Lower lobe of right lung (tissue), 2 donors: ENCODE measurements at regions not wholly inside any gene's neighbourhood (a gene's known extent, or its start where the extent isn't known, plus 50 kb on each side); places are given as distances from the start of the nearest gene placed in this dataset.

Experiments
- ATAC-seq, 2 donors: fragments of 200-7000 bp; cut with Tn5 transposase; one replicate each; pipeline ENCODE4 v1.9.1; 2020 to 2022; ENCODE audit warnings: mild to moderate bottlenecking in 2 of 2, moderate library complexity in 2 of 2
- DNase-seq: peaks from one replicate; pipeline ENCODE4 v3.0.0-alpha.2; 2020
- H3K27ac ChIP-seq: fragments of 200-600 bp; one replicate; pipeline ENCODE4 v1.8.0; 2022
- H3K27me3 ChIP-seq: fragments of 200-600 bp; one replicate; pipeline ENCODE4 v1.8.0; 2022; ENCODE audit warnings: low read depth
- H3K36me3 ChIP-seq: fragments of 200-600 bp; one replicate; pipeline ENCODE4 v1.8.0; 2022; ENCODE audit warnings: mild to moderate bottlenecking
- H3K4me1 ChIP-seq: fragments of 200-600 bp; one replicate; pipeline ENCODE4 v1.8.0; 2022
- H3K4me3 ChIP-seq: fragments of 200-600 bp; one replicate; pipeline ENCODE4 v1.8.0; 2022; ENCODE audit warnings: mild to moderate bottlenecking
- H3K9me3 ChIP-seq: fragments of 200-600 bp; one replicate; pipeline ENCODE4 v1.8.0; 2022
- CTCF ChIP-seq: fragments of 200-600 bp; IDR thresholded peaks from one replicate; pipeline ENCODE4 v1.8.0; 2022; ENCODE audit warnings: antibody characterized with exemption, mild to moderate bottlenecking
- intact Hi-C: fragments of 100-400 bp; cut with DNase I; formaldehyde crosslinking; loops from one replicate; pipeline ENCODE4 v1.11.0; 2022
- donor health status: DM: no; HTN: yes; CAD: no; lungs with severe emphysema.

GRCh38 chr4:161061046-161061445 is 1102.8 kb downstream of the FSTL5 start:
- Histone ChIP-seq H3K27ac (no peak overlapping the region), H3K9me3 (no peaks in the 10 kb centered on the region), H3K36me3 (no peaks in the 10 kb centered on the region), H3K4me1 (no peaks in the 10 kb centered on the region), H3K27me3 (no peaks in the 10 kb centered on the region), H3K4me3 (no peak overlapping the region)
- ATAC-seq (no peak), DNase-seq (no peak)
- no peak for TF ChIP-seq CTCF
- intact Hi-C loops: no loop called here
